ENCODE measurements at regions not wholly inside any gene's neighbourhood (a gene's known extent, or its start where the extent isn't known, plus 50 kb on each side); places are given as distances from the start of the nearest gene placed in this dataset.

DNA sequence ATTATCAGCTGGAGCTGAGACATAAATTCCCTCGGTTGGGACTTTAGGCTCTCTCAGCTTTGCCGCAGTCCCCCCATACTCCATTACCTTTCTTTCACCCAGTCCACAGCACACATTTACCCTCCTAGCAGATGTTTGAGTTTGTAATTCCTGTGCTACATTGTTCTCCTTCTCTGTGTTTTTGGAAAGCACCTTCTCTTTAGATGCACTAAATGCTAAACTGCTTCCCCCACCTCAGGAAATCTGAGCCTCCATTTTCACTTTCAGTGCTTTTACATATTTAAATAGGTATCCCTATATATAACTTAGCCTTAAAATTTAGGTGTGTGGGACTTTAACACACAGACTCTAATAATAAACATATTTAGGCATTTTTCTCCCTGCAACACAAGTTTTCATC is 356.9 kb downstream of the NFIB start:
- Histone ChIP-seq H2BK5ac (ENCODE audit: insufficient read length, low read length) (no peak overlapping the region), H3K23ac (ENCODE audit: insufficient read length, low read depth, low read length) (no peak overlapping the region), H3K79me1 (ENCODE audit: insufficient read depth, low read depth, low read length, poor library complexity, severe bottlenecking) (no peaks in the 10 kb centered on the region), H3T11ph (ENCODE audit: low read length) (no peak overlapping the region), H4K5ac (ENCODE audit: insufficient read length, low read depth, low read length) (no peak overlapping the region), H3K23me2 (ENCODE audit: insufficient read length, low read depth, low read length, poor library complexity, severe bottlenecking) (no peaks in the 10 kb centered on the region), H4K20me1 (ENCODE audit: control insufficient read depth, insufficient read depth, insufficient read length) (no peaks in the 10 kb centered on the region), H3K4me2 (ENCODE audit: insufficient read depth, insufficient read length, low read length) (no peak overlapping the region), H3K79me2 (ENCODE audit: insufficient read depth, low read length) (no peaks in the 10 kb centered on the region), H3K9ac (ENCODE audit: extremely low read depth, insufficient read length, low read length) (no peak overlapping the region), H3K4me1 (ENCODE audit: insufficient read depth, low read length) (no peaks in the 10 kb centered on the region; the same call in 1 of the 2 replicates), H2BK120ac (ENCODE audit: low read depth, low read length, poor library complexity, severe bottlenecking) (no peak overlapping the region), H3K14ac (ENCODE audit: insufficient read depth, low read length) (no peak overlapping the region), H3K56ac (ENCODE audit: insufficient read length, low read depth, low read length) (no peak overlapping the region), H2BK12ac (ENCODE audit: insufficient read length, low read depth, low read length) (no peak overlapping the region), H3K9me3 (ENCODE audit: control insufficient read depth, low read depth, low read length) (no peaks in the 10 kb centered on the region), H3K27me3 (ENCODE audit: insufficient read depth, low read length) (no peaks in the 10 kb centered on the region), H4K8ac (replicated peaks; ENCODE audit: insufficient read length, low read depth, low read length) (no peak overlapping the region), H2AK5ac (ENCODE audit: insufficient read length, low read length) (no peak overlapping the region), H3K4ac (ENCODE audit: low read depth, low read length) (no peak overlapping the region), H2AFZ (ENCODE audit: low read length) (peak overlapping the region; percentile 77), H3K27ac (ENCODE audit: insufficient read length, low read depth, low read length) (no peak overlapping the region), H4K91ac (ENCODE audit: insufficient read length, low read depth, low read length) (no peak overlapping the region), H2BK20ac (ENCODE audit: low read depth, low read length, poor library complexity, severe bottlenecking) (no peak overlapping the region), H3K18ac (ENCODE audit: insufficient read length, low read depth, low read length) (no peak overlapping the region), H2BK15ac (ENCODE audit: low read depth, low read length) (no peak overlapping the region)
- Mint-ChIP-seq H3K27me3 (ENCODE audit: low read depth) (no peaks in the 10 kb centered on the region), H3K4me1 (peaks cover 23 to 29% of the 10 kb centered on the region in 2 experiments), H3K36me3 (ENCODE audit: insufficient read depth in 1 of 3, low read depth in 3 of 3) (no peaks in the 10 kb centered on the region), H3K27ac (no peak overlapping the region; a peak in 3 of 7 replicates), H3K4me3 (no peak overlapping the region), H3K9me3 (no peaks in the 10 kb centered on the region)
- no peak for DNase-seq
- WGBS (ENCODE audit: extremely low coverage, insufficient read length, low lambda C conversion rate), result no CpG with 5 or more reads among the region's 2 CpGs
- TF ChIP-seq, protein P1, sequence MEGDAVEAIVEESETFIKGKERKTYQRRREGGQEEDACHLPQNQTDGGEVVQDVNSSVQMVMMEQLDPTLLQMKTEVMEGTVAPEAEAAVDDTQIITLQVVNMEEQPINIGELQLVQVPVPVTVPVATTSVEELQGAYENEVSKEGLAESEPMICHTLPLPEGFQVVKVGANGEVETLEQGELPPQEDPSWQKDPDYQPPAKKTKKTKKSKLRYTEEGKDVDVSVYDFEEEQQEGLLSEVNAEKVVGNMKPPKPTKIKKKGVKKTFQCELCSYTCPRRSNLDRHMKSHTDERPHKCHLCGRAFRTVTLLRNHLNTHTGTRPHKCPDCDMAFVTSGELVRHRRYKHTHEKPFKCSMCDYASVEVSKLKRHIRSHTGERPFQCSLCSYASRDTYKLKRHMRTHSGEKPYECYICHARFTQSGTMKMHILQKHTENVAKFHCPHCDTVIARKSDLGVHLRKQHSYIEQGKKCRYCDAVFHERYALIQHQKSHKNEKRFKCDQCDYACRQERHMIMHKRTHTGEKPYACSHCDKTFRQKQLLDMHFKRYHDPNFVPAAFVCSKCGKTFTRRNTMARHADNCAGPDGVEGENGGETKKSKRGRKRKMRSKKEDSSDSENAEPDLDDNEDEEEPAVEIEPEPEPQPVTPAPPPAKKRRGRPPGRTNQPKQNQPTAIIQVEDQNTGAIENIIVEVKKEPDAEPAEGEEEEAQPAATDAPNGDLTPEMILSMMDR (conservative IDR thresholded peaks at IDR 0.05), result no peak
